ENCODE measurements at regions not wholly inside any gene's neighbourhood (a gene's known extent, or its start where the extent isn't known, plus 50 kb on each side); places are given as distances from the start of the nearest gene placed in this dataset.
"Not testable (repeated sequence)": the region's sequence is repeated elsewhere in the genome, so short reads cannot be mapped to it uniquely, and the experiment has no call there.

GRCh38 chr2:207354462-207354861 lies 175.3 kb upstream of the CREB1 start:
- DNase-seq (ENCODE audit: low read depth in 1 of 2, low spot score in 1 of 2), result no peak

GRCh38 chr2:207356567-207356966 lies 173.2 kb upstream of the CREB1 start:
- no peak for DNase-seq (ENCODE audit: low read depth in 1 of 2, low spot score in 1 of 2)

GRCh38 chr2:207357216-207357615 lies 172.5 kb upstream of the CREB1 start:
- DNase-seq (ENCODE audit: low read depth in 1 of 2, low spot score in 1 of 2), result no peak

GRCh38 chr2:207362716-207363115 lies 167.0 kb upstream of the CREB1 start:
- no peak for DNase-seq (ENCODE audit: low read depth in 1 of 2, low spot score in 1 of 2)

GRCh38 chr2:207363761-207364290 lies 165.9 kb upstream of the CREB1 start:
- no peak for DNase-seq (ENCODE audit: low read depth in 1 of 2, low spot score in 1 of 2)

GRCh38 chr2:207370646-207371045 lies 159.1 kb upstream of the CREB1 start:
- no peak for DNase-seq (ENCODE audit: low read depth in 1 of 2, low spot score in 1 of 2)

- no peak for DNase-seq (ENCODE audit: low read depth in 1 of 2, low spot score in 1 of 2)
These were observed 157.9 kb upstream of the CREB1 start for GRCh38 chr2:207371877-207372276.

GRCh38 chr2:207372483-207372882 lies 157.3 kb upstream of the CREB1 start:
- no peak for DNase-seq (ENCODE audit: low read depth in 1 of 2, low spot score in 1 of 2)

GRCh38 chr2:207375207-207375875 lies 154.4 kb upstream of the CREB1 start:
- no peak for DNase-seq (ENCODE audit: low read depth in 1 of 2, low spot score in 1 of 2)

- DNase-seq (ENCODE audit: low read depth in 1 of 2, low spot score in 1 of 2), result not testable (repeated sequence)
These were observed 151.1 kb upstream of the CREB1 start for GRCh38 chr2:207378620-207379019.

- no peak for DNase-seq (ENCODE audit: low read depth in 1 of 2, low spot score in 1 of 2)
These were observed 144.7 kb upstream of the CREB1 start for GRCh38 chr2:207385076-207385475.

GRCh38 chr2:207385903-207386302 lies 143.9 kb upstream of the CREB1 start:
- DNase-seq (ENCODE audit: low read depth in 1 of 2, low spot score in 1 of 2), result no peak

- DNase-seq (ENCODE audit: low read depth in 1 of 2, low spot score in 1 of 2), result no peak
These were observed 142.7 kb upstream of the CREB1 start for GRCh38 chr2:207387001-207387571.

- no peak for DNase-seq (ENCODE audit: low read depth in 1 of 2, low spot score in 1 of 2)
These were observed 139.3 kb upstream of the CREB1 start for GRCh38 chr2:207390302-207391095.

GRCh38 chr2:207394203-207394781 lies 135.5 kb upstream of the CREB1 start:
- DNase-seq (ENCODE audit: low read depth in 1 of 2, low spot score in 1 of 2), result no peak

- peak; percentile 4 to 8 for DNase-seq (ENCODE audit: low read depth in 1 of 2, low spot score in 1 of 2)
These were observed 134.8 kb upstream of the CREB1 start for GRCh38 chr2:207394812-207395534.

- DNase-seq (ENCODE audit: low read depth in 1 of 2, low spot score in 1 of 2), result no peak
These were observed 134.1 kb upstream of the CREB1 start for GRCh38 chr2:207395535-207396251.

- DNase-seq (ENCODE audit: low read depth in 1 of 2, low spot score in 1 of 2), result no peak
These were observed 131.7 kb upstream of the CREB1 start for GRCh38 chr2:207397917-207398655.

GRCh38 chr2:207399301-207399700 lies 130.5 kb upstream of the CREB1 start:
- DNase-seq (ENCODE audit: low read depth in 1 of 2, low spot score in 1 of 2), result no peak

- no peak for DNase-seq (ENCODE audit: low read depth in 1 of 2, low spot score in 1 of 2)
These were observed 128.4 kb upstream of the CREB1 start for GRCh38 chr2:207401338-207401737.

Measured in activated CD4-positive, alpha-beta T cell treated with anti-CD3 and anti-CD28 coated beads, Interleukin-2, amount 50 U/mL, for 24 hours (primary cell).